NOMO-1 (cell line): ENCODE measurements at regions not wholly inside any gene's neighbourhood (a gene's known extent, or its start where the extent isn't known, plus 50 kb on each side); places are given as distances from the start of the nearest gene placed in this dataset.

Experiments
- DNase-seq, 2 experiments: peaks; one replicate each; lab custom pipeline; 2025; ENCODE audit not compliant: unreplicated experiment in 2 of 2; lab: John Stamatoyannopoulos, UW

- DNase-seq: no peak
These were observed 52.7 kb upstream of the NEURL1B start for GRCh38 chr5:172588380-172588779.

GRCh38 chr5:172587061-172587405 lies 54.0 kb upstream of the NEURL1B start:
- no peak for DNase-seq

DNA sequence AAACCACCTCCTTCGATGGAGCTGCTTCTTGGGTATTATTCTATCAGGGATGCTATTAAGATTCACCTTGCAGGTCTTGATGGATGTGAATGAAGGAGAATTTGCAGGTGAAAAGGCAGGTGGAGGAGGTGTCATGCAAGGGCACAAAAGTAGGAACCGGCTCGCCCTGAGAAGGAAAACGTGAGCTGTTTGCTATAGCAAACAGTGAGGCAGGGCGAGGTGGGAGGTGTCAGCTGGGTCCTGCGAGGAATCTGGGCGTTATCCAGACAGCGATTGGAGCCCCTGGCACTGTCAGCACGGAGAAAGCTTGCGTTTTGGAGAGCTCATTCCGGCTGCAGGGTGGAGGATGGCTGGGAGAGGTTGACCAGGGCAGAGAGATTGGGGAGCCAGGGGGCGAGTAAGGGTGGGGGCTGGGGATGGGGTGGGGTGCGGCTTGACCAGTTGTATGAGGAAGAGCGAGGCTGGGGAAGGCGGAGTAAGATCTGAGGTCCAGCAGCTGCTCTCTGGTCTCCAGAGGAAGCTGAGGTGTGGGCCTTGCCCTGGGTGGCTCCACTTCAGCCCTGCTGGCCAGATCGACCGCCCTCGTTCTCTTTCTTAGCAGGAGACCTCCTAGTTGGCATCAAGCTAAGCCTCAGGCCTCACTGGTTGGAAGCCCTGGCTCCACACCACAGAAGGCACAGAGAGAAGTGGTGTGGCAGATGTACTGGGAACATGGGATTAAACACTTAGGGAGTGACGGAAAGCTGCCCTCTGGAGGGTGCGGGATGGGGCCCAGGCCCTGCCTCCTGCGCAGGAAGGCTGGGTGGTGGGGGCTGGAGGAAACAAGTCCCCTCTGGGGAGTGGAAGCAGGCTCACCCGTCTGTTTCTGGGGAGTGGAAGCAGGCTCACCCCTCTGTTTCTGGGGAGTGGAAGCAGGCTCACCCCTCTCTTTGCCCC lies 54.7 kb upstream of the NEURL1B start:
- DNase-seq: no peak

GRCh38 chr5:172585114-172585513 lies 55.9 kb upstream of the NEURL1B start:
- DNase-seq: no peak

DNA sequence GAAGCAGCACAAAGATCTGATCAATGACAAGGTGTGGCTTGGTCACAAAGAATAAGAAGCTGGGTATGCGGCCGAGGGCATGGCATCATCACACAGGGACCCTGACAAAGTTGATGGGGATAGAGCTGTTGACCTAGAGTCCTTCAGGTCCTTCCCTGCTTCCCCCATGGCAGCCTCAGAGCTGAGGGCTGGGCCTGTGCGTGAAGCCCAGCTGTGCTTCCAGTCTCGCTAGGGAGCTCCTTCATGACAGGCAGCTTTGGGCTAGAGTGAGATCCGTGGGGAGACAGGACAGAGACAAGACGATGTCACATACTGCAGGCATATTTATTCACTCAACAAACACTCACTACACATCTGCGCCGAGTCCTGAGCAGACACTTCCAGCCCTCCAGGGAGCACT lies 56.4 kb upstream of the NEURL1B start:
- DNase-seq: no peak

- no peak for DNase-seq
These were observed 57.0 kb upstream of the NEURL1B start for GRCh38 chr5:172583931-172584511.

DNA sequence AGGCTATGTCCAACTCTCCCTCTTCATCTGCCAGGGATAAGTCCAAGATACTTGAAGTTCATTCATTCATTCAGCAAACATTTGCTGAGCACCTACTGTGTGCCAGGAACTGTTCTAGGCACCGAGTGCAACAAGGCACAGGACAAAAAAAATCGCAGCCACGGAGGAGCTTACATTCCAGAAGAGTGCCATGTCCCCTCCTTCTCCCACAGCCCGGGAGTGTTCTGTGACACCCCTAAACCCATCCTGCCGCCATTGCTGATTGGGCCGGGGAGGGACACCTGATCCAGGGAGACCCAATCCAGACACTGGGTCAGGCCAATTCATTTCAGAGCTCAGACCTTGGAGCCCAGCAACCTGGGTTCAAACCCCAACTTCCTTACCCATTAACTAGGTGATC lies 58.1 kb upstream of the NEURL1B start:
- DNase-seq: no peak

GRCh38 chr5:172581315-172581714 lies 59.7 kb upstream of the NEURL1B start:
- no peak for DNase-seq

DNA sequence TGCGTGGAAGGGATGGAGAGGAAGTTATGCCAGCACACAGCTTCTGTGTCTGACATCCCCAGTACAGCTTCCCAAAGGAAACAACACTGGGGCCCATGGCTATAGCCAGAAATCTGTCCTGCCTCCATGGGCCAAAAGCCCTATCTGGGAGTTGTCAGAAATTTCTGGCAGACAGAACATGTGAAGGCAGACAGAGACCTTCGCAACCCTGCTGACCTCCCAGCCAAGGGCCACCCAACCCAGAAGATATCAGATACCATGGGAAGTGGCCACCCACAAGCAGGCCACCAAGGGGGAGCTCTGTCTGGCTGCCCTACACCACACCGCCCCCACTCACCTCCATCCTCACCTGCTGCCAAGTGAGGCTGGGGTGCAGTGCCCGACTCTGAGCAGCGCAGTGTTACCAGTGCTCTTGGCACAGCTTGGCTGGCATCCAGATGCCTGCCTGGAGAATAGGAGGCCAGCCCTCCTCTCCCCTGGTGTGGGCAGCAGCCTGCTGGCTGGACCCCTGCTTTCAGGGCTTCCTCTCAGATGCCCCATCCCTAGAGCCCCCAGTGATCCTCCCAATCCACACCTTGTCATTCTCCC lies 61.6 kb upstream of the NEURL1B start:
- no peak for DNase-seq

DNA sequence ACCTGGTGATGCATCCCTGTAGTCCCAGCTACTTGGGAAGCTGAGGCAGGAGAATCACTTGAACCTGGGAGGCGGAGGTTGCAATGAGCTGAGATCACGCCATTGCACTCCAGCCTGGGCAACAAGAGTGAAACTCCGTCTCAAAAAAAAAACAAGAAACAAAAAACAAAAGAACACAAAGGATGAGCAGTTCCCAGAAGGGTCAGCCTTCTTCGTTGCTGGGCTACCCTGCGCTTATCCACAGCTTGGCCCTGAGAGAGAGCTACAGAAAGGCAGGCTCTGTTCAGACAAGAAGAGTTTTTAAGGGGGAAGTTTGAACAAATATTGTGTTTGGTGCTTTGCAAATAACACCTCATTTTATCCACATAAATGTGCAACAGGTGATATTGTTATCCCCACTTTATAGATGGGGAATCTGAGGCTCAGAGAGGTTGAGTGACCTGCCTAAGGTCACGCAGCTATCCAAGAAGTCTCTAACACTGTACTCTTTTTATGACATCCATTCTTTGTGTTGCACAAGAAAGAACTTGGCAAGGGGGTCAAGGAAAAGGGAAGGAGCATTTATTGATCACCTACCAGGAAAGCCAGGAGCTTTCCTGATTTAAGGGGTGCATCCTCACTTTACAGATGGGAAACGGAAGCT lies 63.7 kb upstream of the NEURL1B start:
- DNase-seq: no peak

DNA sequence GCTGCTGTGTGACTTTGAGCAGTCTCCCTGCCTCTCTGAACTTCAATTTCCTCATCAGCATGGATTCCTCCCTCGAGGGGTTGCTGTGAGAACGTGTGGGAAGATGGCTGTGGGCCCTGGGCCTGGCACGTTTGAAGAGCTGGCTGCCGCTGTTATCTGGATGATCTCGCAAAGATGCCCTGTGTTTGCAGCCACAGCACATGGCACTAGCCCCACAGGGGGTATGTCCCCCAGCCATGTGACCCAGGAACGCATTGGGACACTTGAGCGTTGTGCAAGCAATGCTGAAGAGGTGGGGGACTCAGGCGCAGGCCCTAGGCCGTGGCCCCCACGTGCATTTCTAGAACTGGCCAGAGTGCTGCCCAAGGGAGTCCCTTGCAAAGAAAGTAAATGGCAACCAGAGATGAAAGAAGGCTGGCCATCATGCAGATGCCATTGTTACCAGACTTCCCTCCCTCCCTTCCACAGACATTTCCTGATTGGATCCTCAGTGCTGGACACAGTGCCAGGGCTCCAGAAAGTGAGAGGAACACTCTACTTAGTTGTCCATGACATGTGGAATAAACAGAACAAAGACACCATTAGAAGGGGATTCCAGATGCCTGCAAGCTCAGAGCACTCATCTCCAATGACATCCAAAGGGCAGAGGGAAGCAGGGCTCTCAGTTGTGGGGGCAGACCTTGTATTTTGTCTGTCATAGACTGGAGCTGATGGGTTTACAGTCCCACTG lies 65.1 kb upstream of the NEURL1B start:
- DNase-seq: no peak

DNA sequence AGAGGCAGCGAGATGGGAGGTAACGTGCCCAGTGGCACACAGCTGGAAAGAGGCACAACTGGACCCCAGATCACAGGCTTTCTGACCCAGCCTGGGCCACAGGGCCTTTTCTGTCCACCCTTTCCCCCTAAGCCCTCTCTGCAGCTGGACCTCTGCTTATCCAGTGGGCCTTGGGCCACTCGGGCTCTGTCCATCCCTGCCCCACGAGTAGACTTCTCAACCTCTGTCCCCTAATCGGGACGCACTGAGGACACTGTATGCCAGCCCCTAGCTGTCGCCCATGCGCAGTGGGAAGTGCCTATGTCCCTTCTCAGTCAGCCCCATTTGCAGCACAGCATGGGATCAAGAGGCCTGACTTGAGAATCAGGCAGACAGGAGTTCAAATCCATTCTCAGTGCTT lies 65.6 kb upstream of the NEURL1B start:
- DNase-seq: no peak

DNA sequence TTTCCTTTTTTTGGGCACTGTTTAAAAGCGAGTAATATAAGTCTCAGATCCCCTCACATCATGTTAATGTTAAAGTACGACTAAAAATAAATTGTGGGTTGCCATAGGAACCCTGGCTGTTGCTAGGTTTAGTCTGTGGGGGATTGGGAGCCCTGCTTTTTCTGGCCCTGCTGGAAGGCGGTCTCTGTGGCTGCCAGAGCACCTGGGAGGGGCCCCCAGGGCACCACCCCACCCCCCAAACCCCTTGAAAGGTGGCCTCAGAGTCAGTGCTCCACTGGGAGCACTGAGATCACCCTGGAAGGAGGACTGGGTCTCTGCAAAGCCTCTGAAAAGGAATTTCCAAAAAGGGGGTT lies 66.2 kb upstream of the NEURL1B start:
- DNase-seq: no peak

DNA sequence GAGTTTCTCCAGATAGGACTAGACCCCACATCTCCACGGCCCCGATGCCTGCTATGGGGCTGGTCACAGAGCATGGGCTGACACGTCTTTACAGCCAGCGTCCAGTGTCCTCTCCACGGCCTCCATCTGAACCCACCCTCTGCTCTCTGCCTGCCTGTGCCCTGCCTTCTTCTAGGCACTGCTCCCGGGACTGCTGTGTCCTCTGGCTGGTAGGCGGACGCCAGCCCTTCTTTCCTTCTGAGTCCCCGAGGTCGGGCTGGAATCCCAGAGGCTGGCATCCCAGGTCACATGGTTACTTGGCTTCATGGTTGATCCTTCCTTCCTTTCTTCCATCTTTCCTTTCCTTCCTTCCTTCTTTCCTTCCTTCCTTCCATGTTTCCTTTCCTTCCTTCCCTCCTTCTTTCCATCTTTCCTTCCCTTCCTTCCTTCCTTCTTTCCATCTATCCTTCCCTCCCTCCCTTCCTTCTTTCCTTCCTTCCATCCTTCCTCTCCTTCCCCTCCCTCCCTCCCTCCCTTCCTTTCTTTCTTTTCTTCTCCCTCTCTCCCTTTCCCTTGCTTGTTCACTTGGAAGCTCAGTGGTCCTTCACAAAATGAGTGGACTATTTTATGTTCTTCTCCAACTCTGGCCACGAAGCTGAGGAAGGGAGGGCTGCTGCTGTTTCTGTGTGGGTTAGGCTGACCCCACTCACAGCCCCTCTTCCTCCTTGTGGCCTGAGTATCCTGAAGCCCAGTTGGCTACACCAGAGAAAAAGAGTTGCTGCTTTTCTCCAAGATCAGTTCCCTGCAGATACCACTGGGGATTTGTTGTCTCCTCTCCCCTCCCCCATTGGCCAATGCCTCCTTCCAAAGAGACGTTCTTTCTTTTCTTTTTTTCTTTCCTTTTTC lies 66.8 kb upstream of the NEURL1B start:
- no peak for DNase-seq

GRCh38 chr5:172573120-172573882 lies 67.8 kb upstream of the NEURL1B start:
- no peak for DNase-seq

GRCh38 chr5:172572440-172572839 lies 68.6 kb upstream of the NEURL1B start:
- no peak for DNase-seq

DNA sequence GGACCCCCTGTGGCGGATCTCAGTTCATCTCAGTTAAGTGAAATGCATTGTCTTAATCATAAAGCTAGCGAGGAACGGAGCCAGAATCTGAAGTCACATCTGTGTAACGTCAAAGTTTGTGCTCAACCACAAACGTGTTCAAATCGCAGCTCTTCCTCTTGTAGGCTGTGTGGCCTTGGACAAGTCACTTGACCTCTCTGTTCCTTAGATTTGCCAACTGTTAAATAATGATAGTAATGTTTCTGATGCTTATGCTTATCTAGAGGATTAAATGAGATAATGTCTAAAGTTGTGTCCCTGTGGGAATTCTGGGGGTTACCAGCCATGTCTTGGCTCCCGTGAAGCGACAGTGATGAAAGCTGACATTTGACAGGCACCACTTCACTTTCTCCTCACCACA lies 69.2 kb upstream of the NEURL1B start:
- no peak for DNase-seq

GRCh38 chr5:172571413-172571812 lies 69.7 kb upstream of the NEURL1B start:
- no peak for DNase-seq

DNA sequence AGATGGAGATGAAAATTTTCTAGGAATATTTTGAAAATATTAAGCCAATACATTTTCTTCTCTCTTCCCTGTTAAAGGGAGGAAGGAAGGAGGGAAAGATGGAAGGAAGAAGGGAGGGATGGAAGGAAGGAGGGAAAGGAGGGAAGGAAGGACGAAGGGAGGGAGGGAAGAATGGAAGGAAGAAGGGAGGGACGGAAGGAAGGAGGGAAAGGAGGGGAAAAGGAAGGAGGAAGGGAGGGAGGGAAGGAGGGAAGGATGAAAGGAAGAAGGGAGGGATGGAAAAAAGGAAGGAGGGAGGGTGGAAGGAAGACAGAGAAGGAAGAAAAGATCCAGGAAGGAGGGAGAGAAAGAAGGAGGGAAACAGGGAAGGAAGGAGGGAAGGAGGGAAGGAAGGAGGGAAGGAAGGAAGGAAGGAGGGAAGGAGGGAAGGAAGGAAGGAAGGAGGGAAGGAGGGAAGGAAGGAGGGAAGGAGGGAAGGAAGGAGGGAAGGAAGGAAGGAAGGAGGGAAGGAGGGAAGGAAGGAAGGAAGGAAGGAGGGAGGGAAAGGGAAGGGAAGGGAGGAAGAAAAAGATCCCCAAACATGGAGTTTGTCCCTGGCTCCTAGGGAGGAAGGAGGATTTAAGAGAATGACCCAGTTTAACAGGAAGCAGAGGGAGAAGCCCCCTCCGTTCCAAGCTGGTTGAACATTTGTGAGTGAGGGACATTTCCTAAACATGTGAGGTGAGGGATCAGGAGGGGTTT lies 70.3 kb upstream of the NEURL1B start:
- DNase-seq: no peak
